ENCODE measurements at regions not wholly inside any gene's neighbourhood (a gene's known extent, or its start where the extent isn't known, plus 50 kb on each side); places are given as distances from the start of the nearest gene placed in this dataset.

- H3K4me3 ChIP-seq (ENCODE audit: extremely low read depth in 1 of 4, insufficient read depth in 2 of 4, low read depth in 3 of 4, low read length in 4 of 4): no peak overlapping the region
- H3K4ac ChIP-seq (replicated peaks; ENCODE audit: insufficient read length, low read depth, low read length): no peak overlapping the region
- H3K23ac ChIP-seq (ENCODE audit: insufficient read length): no peak overlapping the region
- no peak overlapping the region for H4K8ac ChIP-seq (ENCODE audit: extremely low read depth, insufficient read depth, low read length)
- H4K91ac ChIP-seq (replicated peaks; ENCODE audit: insufficient read length, low read length): no peak overlapping the region
- ChIA-PET POLR2A (ENCODE audit: partially characterized antibody) (no interaction called here), CTCF (ENCODE audit: partially characterized antibody) (interaction anchor here (1.4 to 11.0 kb wide), 4 partner anchors 8 to 243 kb away, joined by 5 to 172 read pairs (median 92); no protein-coding TSS in a partner anchor)
- H2BK5ac ChIP-seq (ENCODE audit: low read depth, low read length): no peak overlapping the region
- no peak overlapping the region for H3K4me2 ChIP-seq (ENCODE audit: insufficient read depth in 1 of 2, low read depth in 2 of 2, low read length in 2 of 2)
- WGBS, 2 experiments (ENCODE audit: extremely low coverage in 1 of 2, insufficient coverage in 1 of 2, insufficient read length in 1 of 2, insufficient replicate concordance in 2 of 2, low coverage in 1 of 2, low lambda C conversion rate in 2 of 2, missing lambda C conversion rate in 1 of 2): 85% methylated on average over 6 of the region's 6 CpGs; no CpG with 5 or more reads in 1 of the 2 experiments
- H3K27ac ChIP-seq (ENCODE audit: low read depth, low read length): no peak overlapping the region
- H2AFZ ChIP-seq (ENCODE audit: low read length): no peak overlapping the region
- no peak overlapping the region for H2AK5ac ChIP-seq (ENCODE audit: low read depth, low read length)
- no peak overlapping the region for H3K9ac ChIP-seq (replicated peaks in 1 of 4; ENCODE audit: extremely low read depth in 1 of 4, low read depth in 3 of 4, low read length in 3 of 4)
- no peaks in the 10 kb centered on the region for H3K36me3 ChIP-seq (ENCODE audit: control insufficient read depth in 2 of 4, insufficient read depth in 4 of 4, low read length in 3 of 4)
- H2BK120ac ChIP-seq (replicated peaks; ENCODE audit: low read depth, low read length): no peak overlapping the region
- no peak overlapping the region for H2BK20ac ChIP-seq (ENCODE audit: low read length)
- H3K18ac ChIP-seq (ENCODE audit: extremely low read depth, low read length): no peak overlapping the region
- no peak overlapping the region for H4K5ac ChIP-seq (ENCODE audit: insufficient read length, low read depth, low read length)
- DNase-seq (ENCODE audit: low read depth in 1 of 2, low spot score in 2 of 2) (no peak), FAIRE-seq (no peak)
- peaks cover 3% of the 10 kb centered on the region; the same call in 1 of the 2 replicates for H3K79me1 ChIP-seq (ENCODE audit: low read depth, low read length)
- no peaks in the 10 kb centered on the region for H3K9me3 ChIP-seq (ENCODE audit: insufficient read depth in 2 of 2, low read depth in 1 of 2, low read length in 1 of 2)
- peaks cover 9% of the 10 kb centered on the region; the same call in 1 of the 2 replicates for H3K23me2 ChIP-seq (ENCODE audit: low read depth, low read length)
- no peak overlapping the region for H2BK12ac ChIP-seq (ENCODE audit: low read depth, low read length)
- no peak overlapping the region for H2BK15ac ChIP-seq (ENCODE audit: low read length)
- H4K20me1 ChIP-seq (replicated peaks in 1 of 2; ENCODE audit: control insufficient read depth in 1 of 2, insufficient read depth in 2 of 2, low read length in 2 of 2): peaks cover 0 to 7% of the 10 kb centered on the region in 2 experiments
- no peak overlapping the region for H3K14ac ChIP-seq (ENCODE audit: insufficient read length)
- no peaks in the 10 kb centered on the region; a peak in 1 of 4 replicates for H3K79me2 ChIP-seq (ENCODE audit: control insufficient read depth in 1 of 2, insufficient read depth in 2 of 2, low read length in 2 of 2)
- H3K4me1 ChIP-seq (replicated peaks in 1 of 4; ENCODE audit: control insufficient read depth in 3 of 4, insufficient read depth in 4 of 4, low read length in 3 of 4): no peaks in the 10 kb centered on the region; a peak in 1 of 7 replicates
- H3K27me3 ChIP-seq (replicated peaks in 1 of 4; ENCODE audit: control insufficient read depth in 3 of 4, extremely low read depth in 1 of 4, insufficient read depth in 3 of 4, low read length in 3 of 4): no peaks in the 10 kb centered on the region
- H3K56ac ChIP-seq (replicated peaks; ENCODE audit: insufficient read length, low read depth, low read length): no peak overlapping the region
- TF ChIP-seq YY1 (IDR thresholded peaks at IDR 0.05; ENCODE audit: low read depth, low read length): no peak
- no peak for TF ChIP-seq EZH2 (IDR thresholded peaks at IDR 0.05; ENCODE audit: low read depth, low read length, severe bottlenecking)
- TF ChIP-seq SUZ12 (IDR thresholded peaks at IDR 0.05; ENCODE audit: low read length): no peak
- no peak for TF ChIP-seq TEAD4 (IDR thresholded peaks at IDR 0.05; ENCODE audit: low read depth, low read length)
- TF ChIP-seq SIX5 (IDR thresholded peaks at IDR 0.05; ENCODE audit: low read depth, low read length): no peak
- TF ChIP-seq EP300 (IDR thresholded peaks at IDR 0.05; ENCODE audit: borderline replicate concordance in 1 of 2, low read depth in 2 of 2, low read length in 2 of 2): no peak
- TF ChIP-seq ATF2 (IDR thresholded peaks at IDR 0.05; ENCODE audit: low read length): no peak
- TF ChIP-seq, protein P1, sequence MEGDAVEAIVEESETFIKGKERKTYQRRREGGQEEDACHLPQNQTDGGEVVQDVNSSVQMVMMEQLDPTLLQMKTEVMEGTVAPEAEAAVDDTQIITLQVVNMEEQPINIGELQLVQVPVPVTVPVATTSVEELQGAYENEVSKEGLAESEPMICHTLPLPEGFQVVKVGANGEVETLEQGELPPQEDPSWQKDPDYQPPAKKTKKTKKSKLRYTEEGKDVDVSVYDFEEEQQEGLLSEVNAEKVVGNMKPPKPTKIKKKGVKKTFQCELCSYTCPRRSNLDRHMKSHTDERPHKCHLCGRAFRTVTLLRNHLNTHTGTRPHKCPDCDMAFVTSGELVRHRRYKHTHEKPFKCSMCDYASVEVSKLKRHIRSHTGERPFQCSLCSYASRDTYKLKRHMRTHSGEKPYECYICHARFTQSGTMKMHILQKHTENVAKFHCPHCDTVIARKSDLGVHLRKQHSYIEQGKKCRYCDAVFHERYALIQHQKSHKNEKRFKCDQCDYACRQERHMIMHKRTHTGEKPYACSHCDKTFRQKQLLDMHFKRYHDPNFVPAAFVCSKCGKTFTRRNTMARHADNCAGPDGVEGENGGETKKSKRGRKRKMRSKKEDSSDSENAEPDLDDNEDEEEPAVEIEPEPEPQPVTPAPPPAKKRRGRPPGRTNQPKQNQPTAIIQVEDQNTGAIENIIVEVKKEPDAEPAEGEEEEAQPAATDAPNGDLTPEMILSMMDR (IDR thresholded peaks at IDR 0.05; ENCODE audit: control extremely low read depth in 1 of 3, insufficient read depth in 1 of 3, low read depth in 1 of 3, low read length in 3 of 3): no peak
- TF ChIP-seq NRF1 (IDR thresholded peaks at IDR 0.05; ENCODE audit: low read depth, low read length): no peak
- no peak for TF ChIP-seq MAFK (IDR thresholded peaks at IDR 0.05; ENCODE audit: low read depth, low read length)
These were observed 270.7 kb downstream of the HRH4 start for GRCh38 chr18:24731158-24731557.
